HG02840 (cell line): ENCODE measurements at regions not wholly inside any gene's neighbourhood (a gene's known extent, or its start where the extent isn't known, plus 50 kb on each side); places are given as distances from the start of the nearest gene placed in this dataset.

Experiments used
- ATAC-seq: cut with Tn5 transposase; IDR thresholded peaks from one replicate; pipeline ENCODE4 v1.9.1; 2021; ENCODE audit warnings: mild to moderate bottlenecking, moderate library complexity, moderate number of reproducible peaks; ENCODE audit not compliant: unreplicated experiment, low FRiP score

- ATAC-seq: no peak
These were observed 680.1 kb downstream of the DIAPH3 start for GRCh38 chr13:59483501-59484145.

DNA sequence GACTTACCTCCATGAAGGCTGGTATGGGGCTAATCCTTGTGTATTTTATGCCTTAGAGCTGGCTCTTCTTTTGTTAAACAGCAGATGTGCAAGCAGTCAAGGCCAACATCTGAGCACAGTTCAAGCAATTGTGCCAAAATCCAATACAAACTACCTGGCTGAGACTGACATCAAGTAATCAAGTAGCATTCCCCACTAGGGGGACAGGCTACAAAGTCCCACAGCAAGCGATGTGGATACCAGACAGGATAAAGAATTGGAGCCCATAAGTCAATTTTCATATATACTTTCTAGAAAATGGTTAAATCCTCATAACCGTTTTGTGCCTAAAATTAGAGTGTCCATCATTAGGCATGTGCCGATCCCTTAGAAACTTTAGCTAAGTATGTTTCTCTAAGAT lies 675.8 kb downstream of the DIAPH3 start:
- ATAC-seq: no peak

DNA sequence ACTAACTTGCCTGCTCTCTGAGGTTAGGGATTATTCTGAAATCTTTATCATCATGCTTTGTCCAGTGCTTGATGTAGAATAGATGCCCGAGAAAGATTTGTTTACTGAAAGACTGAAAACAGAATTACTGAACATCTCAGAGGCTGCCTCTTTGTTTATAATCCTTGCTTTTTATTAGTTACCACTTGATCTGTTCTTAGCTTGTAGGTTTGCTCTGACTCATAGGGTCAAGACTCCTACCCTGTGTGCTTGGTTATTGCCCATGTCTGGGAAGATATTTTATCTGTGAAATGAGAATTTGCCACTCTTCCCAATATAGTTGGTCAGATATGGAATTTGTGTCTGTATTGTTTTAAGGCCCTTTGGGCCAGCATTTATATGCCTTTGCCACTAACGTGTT lies 675.3 kb downstream of the DIAPH3 start:
- no peak for ATAC-seq

DNA sequence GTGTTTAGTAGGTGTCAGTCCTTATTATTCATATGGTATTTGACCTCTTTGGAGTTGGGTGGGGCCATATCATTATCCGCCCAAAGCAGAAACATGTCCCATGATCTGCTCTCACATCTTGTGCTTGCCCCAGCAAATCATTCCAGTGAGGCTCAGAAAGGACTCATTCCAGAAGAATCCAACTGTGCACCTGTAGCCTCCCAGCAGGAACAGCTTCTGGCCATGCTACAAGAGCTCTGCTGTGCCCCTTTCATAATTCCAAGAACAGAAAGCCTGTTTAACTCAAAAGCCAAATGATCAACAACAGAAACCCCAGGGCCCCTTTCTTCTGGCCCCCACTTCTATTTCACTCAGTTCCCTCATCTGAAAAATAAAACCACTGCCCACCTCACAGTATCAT lies 673.1 kb downstream of the DIAPH3 start:
- ATAC-seq: no peak

DNA sequence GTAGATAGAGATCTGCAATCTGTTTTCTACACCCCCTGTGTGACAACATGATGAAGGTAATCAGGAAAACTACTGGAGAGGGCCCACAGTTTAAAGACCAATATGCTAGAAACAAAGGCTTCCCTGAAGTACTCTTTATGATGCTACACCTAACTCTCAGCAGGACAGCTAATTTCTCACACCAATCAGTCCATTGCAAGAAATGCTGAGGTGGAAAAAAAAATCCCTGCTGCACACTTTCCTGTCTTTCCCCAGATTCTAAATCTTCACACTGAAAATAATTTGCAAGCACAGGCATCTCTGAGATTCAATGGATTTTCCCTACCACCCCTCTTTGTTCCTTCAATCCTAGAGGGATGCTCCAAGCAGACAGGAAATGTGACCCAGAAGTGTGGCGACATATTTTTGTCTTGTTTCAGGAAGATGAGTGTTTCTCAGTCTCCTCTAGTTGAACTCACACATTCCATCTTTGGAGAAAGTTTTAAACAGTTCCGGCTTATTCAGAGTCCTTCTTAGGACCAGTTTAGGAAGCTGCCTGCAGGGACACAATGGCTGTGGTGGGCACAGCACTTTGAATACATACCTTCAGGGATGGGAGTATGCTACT lies 671.6 kb downstream of the DIAPH3 start:
- ATAC-seq: no peak

- ATAC-seq: no peak
These were observed 670.2 kb downstream of the DIAPH3 start for GRCh38 chr13:59493436-59493965.

DNA sequence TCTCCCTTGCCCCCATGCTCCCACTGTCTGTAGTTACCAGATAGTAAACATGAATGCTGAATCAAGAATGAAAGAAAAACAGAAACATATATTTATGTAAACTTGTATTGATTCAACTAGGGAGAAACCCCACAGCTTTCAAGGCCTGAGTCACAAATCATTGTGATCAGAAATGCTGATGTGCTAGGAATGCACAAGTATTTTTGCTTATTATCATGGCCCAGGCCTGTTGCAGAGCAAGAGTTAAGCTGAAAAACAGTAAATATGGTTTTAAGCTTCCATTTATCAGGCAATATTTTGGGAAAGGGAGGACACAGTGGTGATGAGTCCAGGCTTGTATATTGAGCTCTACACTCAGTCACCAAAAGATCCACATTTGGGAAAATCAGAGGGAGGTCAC lies 669.6 kb downstream of the DIAPH3 start:
- ATAC-seq: no peak

DNA sequence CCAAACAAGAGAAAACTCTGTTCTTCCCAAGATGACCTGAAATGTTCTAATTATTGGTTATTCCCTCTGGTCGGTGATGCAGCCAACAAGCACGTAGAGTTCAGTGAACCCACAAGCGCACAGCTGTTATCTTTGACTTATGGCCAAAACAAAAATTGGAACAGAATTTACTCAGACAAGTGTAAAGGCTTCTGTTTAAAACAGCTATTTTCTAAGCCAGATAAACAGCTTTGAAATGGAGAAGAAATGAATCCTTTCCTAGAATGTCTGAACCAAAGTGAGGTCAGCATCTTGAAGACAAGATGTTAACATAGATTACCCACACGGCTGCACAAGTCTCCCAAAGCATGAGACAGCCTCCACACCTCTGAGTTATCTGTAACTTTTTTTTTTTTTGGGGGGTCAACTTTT lies 669.2 kb downstream of the DIAPH3 start:
- no peak for ATAC-seq

DNA sequence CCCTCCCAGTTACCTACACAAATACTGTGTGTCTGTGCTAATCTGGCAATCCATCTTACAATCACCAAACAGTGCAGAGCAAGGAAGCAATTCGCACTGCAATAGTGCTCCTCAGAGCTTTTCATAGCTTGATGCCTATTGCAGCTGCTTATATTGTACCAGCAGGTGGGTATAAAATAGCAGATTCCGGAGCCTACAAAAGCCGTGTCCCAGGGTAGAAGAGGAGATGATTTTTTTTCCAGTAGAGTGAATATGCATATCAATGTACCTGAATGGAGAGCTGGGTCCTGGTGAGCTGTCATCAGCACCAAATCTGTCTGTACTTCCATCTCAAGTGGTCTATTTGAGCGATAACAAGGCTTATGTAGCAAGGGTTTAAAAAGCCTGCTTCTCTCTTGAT lies 668.4 kb downstream of the DIAPH3 start:
- no peak for ATAC-seq

DNA sequence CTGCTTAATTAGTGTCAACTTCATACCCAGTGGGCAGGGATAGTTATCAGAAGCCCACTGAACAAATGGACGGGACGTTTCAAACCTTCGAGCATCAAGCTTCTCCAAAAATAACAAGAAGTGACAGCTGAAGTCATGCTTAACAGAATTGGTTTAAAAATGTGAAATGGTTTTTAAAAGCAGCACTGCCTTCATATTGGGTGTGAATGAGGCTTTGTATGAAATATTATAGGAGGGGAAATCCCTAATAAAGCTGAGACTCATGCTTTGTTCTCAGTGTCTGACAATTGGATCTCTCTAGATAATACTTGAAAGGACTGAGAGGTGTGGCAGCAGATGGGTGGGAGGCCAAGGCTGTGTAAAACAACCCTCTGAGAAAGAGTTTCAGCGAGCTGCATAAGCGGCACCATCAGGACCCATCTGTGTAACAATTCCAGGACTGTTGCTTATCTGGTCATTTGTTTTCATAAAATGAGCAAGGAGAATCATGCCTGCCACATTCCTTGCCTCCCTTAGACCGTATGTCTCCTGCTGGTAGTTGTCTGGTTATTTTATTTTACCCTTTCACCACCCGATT lies 667.7 kb downstream of the DIAPH3 start:
- ATAC-seq: no peak

DNA sequence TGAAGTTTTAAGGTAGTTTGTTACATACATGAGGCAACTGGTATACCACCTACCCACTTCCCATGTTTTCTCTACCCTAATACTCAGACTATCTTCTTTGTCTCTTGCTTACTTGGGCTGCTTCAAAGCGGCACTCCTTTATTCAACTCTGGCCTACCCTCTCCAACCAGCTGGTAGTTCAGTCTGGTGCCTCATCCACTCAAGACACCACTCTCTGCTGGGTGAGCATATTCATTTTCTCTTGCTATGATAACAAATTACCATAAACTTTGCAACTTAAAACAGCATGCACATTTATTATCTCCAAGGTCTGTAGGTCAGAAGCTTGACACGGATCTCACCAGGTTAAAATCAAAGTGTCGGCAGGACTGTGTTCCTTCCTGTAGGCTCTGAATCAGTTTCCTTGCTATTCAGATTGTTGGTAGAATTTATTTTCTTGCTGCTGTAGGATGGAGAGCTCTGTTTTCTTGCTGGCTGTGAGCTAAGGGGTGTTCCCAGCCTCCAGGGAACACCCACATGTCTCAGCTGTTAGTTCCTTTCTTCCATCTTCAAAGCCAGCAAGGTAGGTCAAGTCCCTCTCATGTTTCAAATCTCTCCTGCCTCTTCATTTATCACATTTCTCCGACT lies 666.0 kb downstream of the DIAPH3 start:
- no peak for ATAC-seq

DNA sequence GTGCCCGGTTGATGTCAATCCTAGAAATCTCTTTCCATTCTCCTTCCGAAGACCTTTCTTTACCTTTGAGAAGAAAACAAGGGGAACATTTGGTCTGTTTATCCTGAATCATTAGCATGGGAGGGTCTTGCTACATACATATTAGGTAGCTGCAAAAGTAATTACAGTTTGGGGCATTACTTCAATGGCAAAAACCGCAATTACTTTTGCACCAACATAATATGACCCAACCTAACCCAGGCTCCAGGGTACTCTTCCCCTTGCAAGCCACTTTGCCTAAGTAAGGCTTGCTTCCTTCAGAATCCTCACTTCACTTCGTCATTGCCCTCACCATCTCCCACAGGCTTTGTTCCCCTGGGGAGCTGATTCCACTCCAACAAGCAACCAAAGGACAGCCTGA lies 662.7 kb downstream of the DIAPH3 start:
- ATAC-seq: no peak

- no peak for ATAC-seq
These were observed 659.3 kb downstream of the DIAPH3 start for GRCh38 chr13:59504407-59504806.

GRCh38 chr13:59510386-59510785 lies 653.3 kb downstream of the DIAPH3 start:
- ATAC-seq: no peak

- no peak for ATAC-seq
These were observed 650.0 kb downstream of the DIAPH3 start for GRCh38 chr13:59513686-59514085.

DNA sequence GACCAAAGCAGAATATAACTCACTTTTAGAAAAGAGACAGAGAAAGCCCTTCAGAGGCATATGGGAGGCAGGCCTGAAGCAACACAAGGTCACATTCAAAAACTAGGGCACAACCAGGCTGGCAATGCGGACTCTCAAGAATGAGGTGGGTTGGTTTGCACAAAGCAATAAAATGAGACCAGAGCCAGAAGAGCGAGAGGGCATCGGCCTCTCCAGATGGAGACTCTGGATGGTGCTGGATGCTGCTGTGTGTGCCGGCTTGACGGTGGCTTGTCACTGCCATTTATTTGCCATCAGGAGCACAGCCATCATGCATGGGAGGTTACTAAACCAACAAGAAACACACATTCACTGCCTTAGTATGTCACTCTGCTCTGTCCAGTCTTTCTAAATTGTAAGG lies 649.4 kb downstream of the DIAPH3 start:
- ATAC-seq: no peak

GRCh38 chr13:59519819-59520218 lies 643.9 kb downstream of the DIAPH3 start:
- ATAC-seq: no peak

DNA sequence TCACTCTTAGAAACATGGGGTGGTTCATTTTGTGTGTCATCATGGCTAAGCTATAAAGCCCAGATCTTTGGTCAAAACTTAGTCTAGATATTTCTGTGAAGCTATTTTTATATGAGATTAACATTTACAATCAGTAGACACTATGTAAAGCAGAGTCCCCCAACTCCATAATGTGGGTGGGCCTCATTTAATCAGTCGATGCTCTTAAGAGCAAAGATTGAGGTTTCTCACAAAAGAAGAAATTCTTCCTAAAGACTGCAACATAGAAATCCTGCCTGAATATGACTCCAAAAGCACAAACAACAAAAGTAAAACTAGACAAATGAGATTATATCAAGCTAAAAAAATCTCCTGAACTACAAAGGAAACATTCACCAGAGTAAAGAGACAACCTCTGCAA lies 642.2 kb downstream of the DIAPH3 start:
- ATAC-seq: no peak

DNA sequence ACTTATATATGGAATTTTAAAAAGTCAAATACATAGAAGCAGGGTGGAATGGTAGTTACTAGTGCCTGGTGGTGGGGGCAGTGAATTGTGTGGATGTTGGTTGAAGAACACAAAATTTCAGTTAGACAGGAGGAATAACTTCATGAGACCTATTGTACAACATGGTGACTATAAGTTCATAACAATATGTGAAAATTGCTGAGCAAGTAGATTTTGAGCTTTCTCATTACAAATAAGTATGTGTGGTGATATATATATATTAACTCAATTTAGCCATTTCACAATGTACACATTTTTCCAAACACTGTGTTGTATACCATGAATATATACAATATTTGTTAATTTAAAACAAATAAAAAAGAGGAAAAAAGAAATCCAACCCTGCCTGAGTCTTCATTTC lies 641.1 kb downstream of the DIAPH3 start:
- no peak for ATAC-seq

- no peak for ATAC-seq
These were observed 636.2 kb downstream of the DIAPH3 start for GRCh38 chr13:59527500-59527899.

GRCh38 chr13:59531571-59532091 lies 632.1 kb downstream of the DIAPH3 start:
- ATAC-seq: no peak
